CD14-positive monocyte (primary cell): ENCODE measurements at regions not wholly inside any gene's neighbourhood (a gene's known extent, or its start where the extent isn't known, plus 50 kb on each side); places are given as distances from the start of the nearest gene placed in this dataset.

Experiments used
- DNase-seq, 3 donors: peaks; one replicate each; pipeline ENCODE4 v3.0.0-alpha.2; 2011 to 2022
- H2AFZ ChIP-seq: 2 replicates; pipeline ENCODE4 v1.6.0; 2012; ENCODE audit warnings: mild to moderate bottlenecking, low read depth, low read length, inconsistent platforms; ENCODE audit not compliant: insufficient read depth, poor library complexity, severe bottlenecking
- H3K27ac ChIP-seq, 2 donors: 1 replicate in 1 of 2; 2 replicates in 1 of 2; pipeline ENCODE4 v1.5.1; 2012 to 2013; ENCODE audit warnings: low read length in 2 of 2, control low read depth in 1 of 2, inconsistent platforms in 1 of 2, low read depth in 1 of 2, mild to moderate bottlenecking in 1 of 2
- H3K27me3 ChIP-seq, 2 donors: one replicate each; pipeline versions ENCODE4 v1.6.0 to v1.6.1; 2011 to 2013; ENCODE audit warnings: low read length in 2 of 2; ENCODE audit not compliant: control insufficient read depth in 2 of 2, insufficient read depth in 2 of 2
- H3K36me3 ChIP-seq, 2 donors: replicated peaks in 1 of 2; 1 replicate in 1 of 2; 2 replicates in 1 of 2; pipeline versions ENCODE4 v1.5.1 to v1.6.1; 2012 to 2013; ENCODE audit warnings: low read length in 2 of 2, control low read depth in 1 of 2, inconsistent platforms in 1 of 2, mild to moderate bottlenecking in 1 of 2; ENCODE audit not compliant: insufficient read depth in 2 of 2, control insufficient read depth in 1 of 2
- H3K4me1 ChIP-seq, 2 donors: 1 replicate in 1 of 2; 2 replicates in 1 of 2; pipeline versions ENCODE4 v1.5.1 to v1.6.1; 2012 to 2013; ENCODE audit warnings: low read length in 2 of 2, control low read depth in 1 of 2, inconsistent platforms in 1 of 2, mild to moderate bottlenecking in 1 of 2, moderate library complexity in 1 of 2; ENCODE audit not compliant: insufficient read depth in 2 of 2, control insufficient read depth in 1 of 2
- H3K4me2 ChIP-seq: replicated peaks from 2 replicates; pipeline ENCODE3; 2012; ENCODE audit warnings: low read length, moderate library complexity, mild to moderate bottlenecking; ENCODE audit not compliant: poor library complexity, severe bottlenecking; ENCODE audit errors: extremely low read depth
- H3K4me3 ChIP-seq, 3 experiments: fragments of 200-600 bp in 1 of 3; sonication (generic) in 1 of 3; replicated peaks in 1 of 3; 1 replicate in 2 of 3; 2 replicates in 1 of 3; pipeline ENCODE4 v1.5.1; 2011 to 2013; ENCODE audit warnings: low read length in 3 of 3, mild to moderate bottlenecking in 3 of 3, control low read depth in 2 of 3, low read depth in 2 of 3, inconsistent platforms in 1 of 3, moderate library complexity in 1 of 3
- H3K79me2 ChIP-seq: 2 replicates; pipeline ENCODE4 v1.6.0; 2012; ENCODE audit warnings: mild to moderate bottlenecking, control low read depth, inconsistent platforms, low read length, moderate library complexity; ENCODE audit not compliant: insufficient read depth
- H3K9ac ChIP-seq: 2 replicates; pipeline ENCODE4 v1.6.0; 2017; ENCODE audit warnings: low read length, mild to moderate bottlenecking; ENCODE audit not compliant: insufficient read depth, poor library complexity, severe bottlenecking
- H3K9me3 ChIP-seq, 2 donors: replicated peaks in 1 of 2; 1 replicate in 1 of 2; 2 replicates in 1 of 2; pipeline versions ENCODE4 v1.5.1 to v1.6.1; 2012 to 2013; ENCODE audit warnings: low read length in 2 of 2, control low read depth in 1 of 2; ENCODE audit not compliant: control insufficient read depth in 1 of 2, insufficient read depth in 1 of 2
- H4K20me1 ChIP-seq: 2 replicates; pipeline ENCODE4 v1.6.0; 2012; ENCODE audit warnings: mild to moderate bottlenecking, low read length, control low read depth, moderate library complexity; ENCODE audit not compliant: insufficient read depth
- H3K27ac Mint-ChIP-seq, 7 donors: one replicate each; pipeline ENCODE4 v1.8.0; 2020; ENCODE audit warnings: mild to moderate bottlenecking in 7 of 7, mixed read lengths in 7 of 7, moderate library complexity in 6 of 7, inconsistent platforms in 2 of 7
- H3K27me3 Mint-ChIP-seq, 3 donors: one replicate each; pipeline ENCODE4 v1.8.0; 2021 to 2022; ENCODE audit warnings: low read depth in 3 of 3, mild to moderate bottlenecking in 3 of 3, mixed read lengths in 3 of 3, moderate library complexity in 3 of 3, inconsistent platforms in 1 of 3
- H3K36me3 Mint-ChIP-seq, 2 donors: one replicate each; pipeline ENCODE4 v1.8.0; 2020; ENCODE audit warnings: mixed read lengths in 2 of 2, inconsistent platforms in 1 of 2, mild to moderate bottlenecking in 1 of 2
- H3K4me1 Mint-ChIP-seq: one replicate; pipeline ENCODE4 v1.8.0; 2020; ENCODE audit warnings: mild to moderate bottlenecking, mixed read lengths
- H3K4me3 Mint-ChIP-seq, 2 donors: one replicate each; pipeline ENCODE4 v1.8.0; 2020; ENCODE audit warnings: mild to moderate bottlenecking in 2 of 2, mixed read lengths in 2 of 2, moderate library complexity in 1 of 2
- H3K9me3 Mint-ChIP-seq, 7 donors: one replicate each; pipeline ENCODE4 v1.8.0; 2020 to 2022; ENCODE audit warnings: mixed read lengths in 7 of 7, mild to moderate bottlenecking in 6 of 7, moderate library complexity in 6 of 7, inconsistent platforms in 2 of 7
- WGBS: methylation state at CpG from one replicate; pipeline ENCODE4 v1.1.5; 2013; ENCODE audit warnings: missing lambda C conversion rate; ENCODE audit not compliant: insufficient coverage; 5-methylcytosine and 5-hydroxymethylcytosine counted together
- intact Hi-C, 2 donors: fragments of 100-400 bp; cut with micrococcal nuclease; formaldehyde crosslinking; loops; one replicate each; pipeline versions ENCODE4 v1.15.0 to v1.15.1; 2023
- TF ChIP-seq, protein P1 (sequence below): fragments of 200-600 bp; IDR thresholded peaks from one replicate; pipeline ENCODE4 v1.8.0; 2022; ENCODE audit warnings: antibody characterized with exemption, mild to moderate bottlenecking

DNA sequence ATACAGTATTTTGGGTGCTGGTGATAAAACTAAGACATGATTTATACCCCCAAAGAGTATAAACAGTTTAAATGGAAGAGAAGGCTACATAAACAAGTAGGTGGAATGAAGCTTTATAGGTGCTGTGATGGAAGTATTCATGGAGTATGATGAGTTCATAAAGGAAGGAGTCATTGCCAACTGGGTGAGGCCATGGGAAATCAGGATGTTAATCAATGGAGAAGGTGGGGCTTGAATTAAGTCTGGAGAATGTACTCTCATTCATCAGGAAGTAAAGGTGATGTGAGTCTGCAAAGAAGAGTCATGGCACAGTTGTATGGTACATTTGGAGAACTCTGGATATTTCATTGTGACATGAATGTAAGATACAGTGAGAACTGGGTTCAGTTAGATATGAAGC lies 147.5 kb upstream of the MME start:
- intact Hi-C loops = no loop called here
- Mint-ChIP-seq H3K36me3 (no peaks in the 10 kb centered on the region), H3K9me3 (peaks cover 0 to 4% (median 0%) of the 10 kb centered on the region in 7 donors), H3K4me3 (no peak overlapping the region), H3K4me1 (no peaks in the 10 kb centered on the region), H3K27me3 (no peaks in the 10 kb centered on the region), H3K27ac (no peak overlapping the region)
- no peak for DNase-seq
- Histone ChIP-seq H2AFZ (no peak overlapping the region), H3K27me3 (no peaks in the 10 kb centered on the region), H3K4me1 (no peaks in the 10 kb centered on the region), H3K27ac (no peak overlapping the region), H3K79me2 (no peaks in the 10 kb centered on the region), H3K36me3 (no peaks in the 10 kb centered on the region), H4K20me1 (no peaks in the 10 kb centered on the region), H3K9ac (no peak overlapping the region), H3K9me3 (no peaks in the 10 kb centered on the region), H3K4me3 (no peak overlapping the region), H3K4me2 (no peak overlapping the region)
- TF ChIP-seq, protein P1, sequence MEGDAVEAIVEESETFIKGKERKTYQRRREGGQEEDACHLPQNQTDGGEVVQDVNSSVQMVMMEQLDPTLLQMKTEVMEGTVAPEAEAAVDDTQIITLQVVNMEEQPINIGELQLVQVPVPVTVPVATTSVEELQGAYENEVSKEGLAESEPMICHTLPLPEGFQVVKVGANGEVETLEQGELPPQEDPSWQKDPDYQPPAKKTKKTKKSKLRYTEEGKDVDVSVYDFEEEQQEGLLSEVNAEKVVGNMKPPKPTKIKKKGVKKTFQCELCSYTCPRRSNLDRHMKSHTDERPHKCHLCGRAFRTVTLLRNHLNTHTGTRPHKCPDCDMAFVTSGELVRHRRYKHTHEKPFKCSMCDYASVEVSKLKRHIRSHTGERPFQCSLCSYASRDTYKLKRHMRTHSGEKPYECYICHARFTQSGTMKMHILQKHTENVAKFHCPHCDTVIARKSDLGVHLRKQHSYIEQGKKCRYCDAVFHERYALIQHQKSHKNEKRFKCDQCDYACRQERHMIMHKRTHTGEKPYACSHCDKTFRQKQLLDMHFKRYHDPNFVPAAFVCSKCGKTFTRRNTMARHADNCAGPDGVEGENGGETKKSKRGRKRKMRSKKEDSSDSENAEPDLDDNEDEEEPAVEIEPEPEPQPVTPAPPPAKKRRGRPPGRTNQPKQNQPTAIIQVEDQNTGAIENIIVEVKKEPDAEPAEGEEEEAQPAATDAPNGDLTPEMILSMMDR = no peak

DNA sequence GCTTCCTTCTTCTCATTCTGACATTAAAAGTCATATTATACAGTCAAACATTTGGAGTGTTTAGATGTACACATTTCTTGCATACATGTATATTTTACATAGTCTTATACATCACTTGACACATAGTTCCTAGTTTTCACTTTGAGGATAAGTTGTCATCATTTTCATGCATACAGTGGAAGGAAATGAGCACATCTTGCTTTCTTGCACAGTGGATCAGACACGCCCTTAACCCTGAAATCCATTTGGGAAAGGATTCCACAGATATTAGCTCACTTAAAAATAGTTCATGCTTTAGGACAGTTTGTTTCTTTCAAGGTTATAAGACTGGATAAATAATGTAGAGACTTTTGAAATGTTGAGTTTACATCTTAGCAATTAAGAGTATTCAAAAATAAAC lies 148.6 kb upstream of the MME start:
- no peak overlapping the region for H3K27ac Mint-ChIP-seq
- H3K4me2 ChIP-seq = no peak overlapping the region
- H3K36me3 ChIP-seq = no peaks in the 10 kb centered on the region
- intact Hi-C loops = no loop called here
- no peaks in the 10 kb centered on the region for H3K27me3 ChIP-seq
- H4K20me1 ChIP-seq = no peaks in the 10 kb centered on the region
- H3K9me3 ChIP-seq = no peaks in the 10 kb centered on the region
- H3K9ac ChIP-seq = no peak overlapping the region
- WGBS = no CpG with 5 or more reads among the region's 1 CpG
- no peak overlapping the region for H3K4me3 Mint-ChIP-seq
- TF ChIP-seq, protein P1 = no peak
- no peaks in the 10 kb centered on the region for H3K27me3 Mint-ChIP-seq
- no peaks in the 10 kb centered on the region for H3K36me3 Mint-ChIP-seq
- H3K9me3 Mint-ChIP-seq = peaks cover 0 to 4% (median 0%) of the 10 kb centered on the region in 7 donors
- H3K4me1 Mint-ChIP-seq = no peaks in the 10 kb centered on the region
- no peaks in the 10 kb centered on the region for H3K4me1 ChIP-seq
- DNase-seq = no peak
- no peaks in the 10 kb centered on the region for H3K79me2 ChIP-seq
- no peak overlapping the region for H3K4me3 ChIP-seq
- no peak overlapping the region for H3K27ac ChIP-seq
- H2AFZ ChIP-seq = no peak overlapping the region
